ENCODE measurements at regions not wholly inside any gene's neighbourhood (a gene's known extent, or its start where the extent isn't known, plus 50 kb on each side); places are given as distances from the start of the nearest gene placed in this dataset.

GRCh38 chr11:70869054-70869453, 383.3 kb downstream of the SHANK2 start:
- Mint-ChIP-seq H3K27me3 (no peaks in the 10 kb centered on the region), H3K36me3 (ENCODE audit: insufficient read depth) (no peaks in the 10 kb centered on the region), H3K4me3 (ENCODE audit: low read depth) (no peak overlapping the region), H3K4me1 (ENCODE audit: low read depth) (peaks cover 4% of the 10 kb centered on the region), H3K27ac (peak overlapping the region; percentile 5), H3K9me3 (ENCODE audit: low read depth) (no peaks in the 10 kb centered on the region)
- TF ChIP-seq CTCF (IDR thresholded peaks at IDR 0.05; ENCODE audit: unreplicated experiment): no peak
- no peak for DNase-seq (ENCODE audit: low spot score, unreplicated experiment)

GRCh38 chr11:70871881-70872280, 380.5 kb downstream of the SHANK2 start:
- peaks cover 2% of the 10 kb centered on the region for H3K4me1 Mint-ChIP-seq (ENCODE audit: low read depth)
- H3K27me3 Mint-ChIP-seq: no peaks in the 10 kb centered on the region
- no peaks in the 10 kb centered on the region for H3K36me3 Mint-ChIP-seq (ENCODE audit: insufficient read depth)
- no peak overlapping the region for H3K4me3 Mint-ChIP-seq (ENCODE audit: low read depth)
- TF ChIP-seq CTCF (IDR thresholded peaks at IDR 0.05; ENCODE audit: unreplicated experiment): no peak
- H3K9me3 Mint-ChIP-seq (ENCODE audit: low read depth): no peaks in the 10 kb centered on the region
- no peak for DNase-seq (ENCODE audit: low spot score, unreplicated experiment)
- H3K27ac Mint-ChIP-seq: no peak overlapping the region

- H3K4me3 Mint-ChIP-seq (ENCODE audit: low read depth): no peak overlapping the region
- H3K27me3 Mint-ChIP-seq: no peaks in the 10 kb centered on the region
- no peak for TF ChIP-seq CTCF (IDR thresholded peaks at IDR 0.05; ENCODE audit: unreplicated experiment)
- no peak overlapping the region for H3K27ac Mint-ChIP-seq
- no peaks in the 10 kb centered on the region for H3K36me3 Mint-ChIP-seq (ENCODE audit: insufficient read depth)
- peaks cover 2% of the 10 kb centered on the region for H3K4me1 Mint-ChIP-seq (ENCODE audit: low read depth)
- no peaks in the 10 kb centered on the region for H3K9me3 Mint-ChIP-seq (ENCODE audit: low read depth)
- no peak for DNase-seq (ENCODE audit: low spot score, unreplicated experiment)
These were observed 380.1 kb downstream of the SHANK2 start for GRCh38 chr11:70872299-70872698.

GRCh38 chr11:70872955-70873735, 379.2 kb downstream of the SHANK2 start:
- H3K27me3 Mint-ChIP-seq: no peaks in the 10 kb centered on the region
- TF ChIP-seq CTCF (IDR thresholded peaks at IDR 0.05; ENCODE audit: unreplicated experiment): no peak
- H3K9me3 Mint-ChIP-seq (ENCODE audit: low read depth): no peaks in the 10 kb centered on the region
- peaks cover 6% of the 10 kb centered on the region for H3K4me1 Mint-ChIP-seq (ENCODE audit: low read depth)
- no peaks in the 10 kb centered on the region for H3K36me3 Mint-ChIP-seq (ENCODE audit: insufficient read depth)
- no peak overlapping the region for H3K27ac Mint-ChIP-seq
- no peak overlapping the region for H3K4me3 Mint-ChIP-seq (ENCODE audit: low read depth)
- no peak for DNase-seq (ENCODE audit: low spot score, unreplicated experiment)

GRCh38 chr11:70873736-70874412, 378.5 kb downstream of the SHANK2 start:
- H3K9me3 Mint-ChIP-seq (ENCODE audit: low read depth): no peaks in the 10 kb centered on the region
- no peaks in the 10 kb centered on the region for H3K27me3 Mint-ChIP-seq
- DNase-seq (ENCODE audit: low spot score, unreplicated experiment): no peak
- peaks cover 6% of the 10 kb centered on the region for H3K4me1 Mint-ChIP-seq (ENCODE audit: low read depth)
- H3K4me3 Mint-ChIP-seq (ENCODE audit: low read depth): no peak overlapping the region
- peaks cover 2% of the 10 kb centered on the region for H3K36me3 Mint-ChIP-seq (ENCODE audit: insufficient read depth)
- peak overlapping the region; percentile 61 for H3K27ac Mint-ChIP-seq
- no peak for TF ChIP-seq CTCF (IDR thresholded peaks at IDR 0.05; ENCODE audit: unreplicated experiment)
